MV-4-11 (cell line): ENCODE measurements at regions not wholly inside any gene's neighbourhood (a gene's known extent, or its start where the extent isn't known, plus 50 kb on each side); places are given as distances from the start of the nearest gene placed in this dataset.

ENCODE experiments used
- DNase-seq: peaks from one replicate; lab custom pipeline; 2025; lab: John Stamatoyannopoulos, UW

- peak; percentile 84 for DNase-seq
These were observed 1682.4 kb downstream of the MAT2B start for GRCh38 chr5:165187815-165188214.

GRCh38 chr5:165188556-165189175 is 1683.2 kb downstream of the MAT2B start:
- DNase-seq = peak; percentile 100

GRCh38 chr5:165196961-165197360 is 1691.5 kb downstream of the MAT2B start:
- DNase-seq = no peak

- DNase-seq = peak; percentile 59
These were observed 1696.0 kb downstream of the MAT2B start for GRCh38 chr5:165201369-165201768.

- peak; percentile 85 for DNase-seq
These were observed 1696.5 kb downstream of the MAT2B start for GRCh38 chr5:165201771-165202518.

GRCh38 chr5:165202519-165202910 is 1697.1 kb downstream of the MAT2B start:
- DNase-seq = no peak

- DNase-seq = peak; percentile 76
These were observed 1703.8 kb downstream of the MAT2B start for GRCh38 chr5:165209101-165209727.

- no peak for DNase-seq
These were observed 1719.1 kb downstream of the MAT2B start for GRCh38 chr5:165224366-165225045.

- no peak for DNase-seq
These were observed 1722.1 kb downstream of the MAT2B start for GRCh38 chr5:165227515-165227914.

GRCh38 chr5:165228184-165228583 is 1722.8 kb downstream of the MAT2B start:
- DNase-seq = no peak

GRCh38 chr5:165231821-165232508 is 1726.5 kb downstream of the MAT2B start:
- DNase-seq = no peak

- DNase-seq = no peak
These were observed 1727.2 kb downstream of the MAT2B start for GRCh38 chr5:165232509-165233028.

GRCh38 chr5:165241811-165242210 is 1736.4 kb downstream of the MAT2B start:
- no peak for DNase-seq

- no peak for DNase-seq
These were observed 1737.2 kb downstream of the MAT2B start for GRCh38 chr5:165242646-165243045.

GRCh38 chr5:165244407-165244806 is 1739.0 kb downstream of the MAT2B start:
- DNase-seq = no peak

GRCh38 chr5:165258197-165258771 is 1752.9 kb downstream of the MAT2B start:
- no peak for DNase-seq

GRCh38 chr5:165260426-165260825 is 1755.0 kb downstream of the MAT2B start:
- no peak for DNase-seq

- DNase-seq = no peak
These were observed 1758.1 kb downstream of the MAT2B start for GRCh38 chr5:165263536-165263935.

- DNase-seq = no peak
These were observed 1761.5 kb downstream of the MAT2B start for GRCh38 chr5:165266939-165267338.

GRCh38 chr5:165272436-165272835 is 1767.0 kb downstream of the MAT2B start:
- DNase-seq = no peak

GRCh38 chr5:165277661-165278060 is 1772.2 kb downstream of the MAT2B start:
- DNase-seq = no peak
